ENCODE measurements at regions not wholly inside any gene's neighbourhood (a gene's known extent, or its start where the extent isn't known, plus 50 kb on each side); places are given as distances from the start of the nearest gene placed in this dataset.
"Not testable (repeated sequence)": the region's sequence is repeated elsewhere in the genome, so short reads cannot be mapped to it uniquely, and the experiment has no call there.

- peak; percentile 63 for DNase-seq
Measured at GRCh38 chr7:35975851-35976454, 175.1 kb downstream of the SEPTIN7 start.

GRCh38 chr7:35978816-35979640 lies 174.0 kb upstream of the EEPD1 start:
- not testable (repeated sequence) for DNase-seq

- no peak for DNase-seq
Measured at GRCh38 chr7:35982600-35982999, 170.5 kb upstream of the EEPD1 start.

- DNase-seq = no peak
Measured at GRCh38 chr7:35983626-35984025, 169.4 kb upstream of the EEPD1 start.

- DNase-seq = peak; percentile 64
Measured at GRCh38 chr7:35985126-35985754, 167.8 kb upstream of the EEPD1 start.

GRCh38 chr7:35987016-35987415 lies 166.0 kb upstream of the EEPD1 start:
- DNase-seq = peak; percentile 28

- no peak for DNase-seq
Measured at GRCh38 chr7:35988105-35988504, 164.9 kb upstream of the EEPD1 start.

GRCh38 chr7:35988818-35989217 lies 164.2 kb upstream of the EEPD1 start:
- DNase-seq = no peak

GRCh38 chr7:35991511-35992232 lies 161.4 kb upstream of the EEPD1 start:
- no peak for DNase-seq

GRCh38 chr7:35992436-35992835 lies 160.6 kb upstream of the EEPD1 start:
- DNase-seq = no peak

- no peak for DNase-seq
Measured at GRCh38 chr7:35993113-35993512, 159.9 kb upstream of the EEPD1 start.

- DNase-seq = peak; percentile 48
Measured at GRCh38 chr7:35993676-35994606, 159.1 kb upstream of the EEPD1 start.

- no peak for DNase-seq
Measured at GRCh38 chr7:35995334-35995733, 157.7 kb upstream of the EEPD1 start.

- DNase-seq = no peak
Measured at GRCh38 chr7:35998481-35998880, 154.6 kb upstream of the EEPD1 start.

GRCh38 chr7:36001546-36001945 lies 151.5 kb upstream of the EEPD1 start:
- no peak for DNase-seq

- DNase-seq = no peak
Measured at GRCh38 chr7:36002900-36003299, 150.2 kb upstream of the EEPD1 start.

GRCh38 chr7:36003343-36003742 lies 149.7 kb upstream of the EEPD1 start:
- DNase-seq = no peak

GRCh38 chr7:36005293-36005692 lies 147.8 kb upstream of the EEPD1 start:
- no peak for DNase-seq

GRCh38 chr7:36005876-36006275 lies 147.2 kb upstream of the EEPD1 start:
- DNase-seq = no peak

- no peak for DNase-seq
Measured at GRCh38 chr7:36006636-36007229, 146.3 kb upstream of the EEPD1 start.

GRCh38 chr7:36010656-36011587 lies 142.1 kb upstream of the EEPD1 start:
- DNase-seq = no peak
